ENCODE measurements at regions not wholly inside any gene's neighbourhood (a gene's known extent, or its start where the extent isn't known, plus 50 kb on each side); places are given as distances from the start of the nearest gene placed in this dataset.

DNA sequence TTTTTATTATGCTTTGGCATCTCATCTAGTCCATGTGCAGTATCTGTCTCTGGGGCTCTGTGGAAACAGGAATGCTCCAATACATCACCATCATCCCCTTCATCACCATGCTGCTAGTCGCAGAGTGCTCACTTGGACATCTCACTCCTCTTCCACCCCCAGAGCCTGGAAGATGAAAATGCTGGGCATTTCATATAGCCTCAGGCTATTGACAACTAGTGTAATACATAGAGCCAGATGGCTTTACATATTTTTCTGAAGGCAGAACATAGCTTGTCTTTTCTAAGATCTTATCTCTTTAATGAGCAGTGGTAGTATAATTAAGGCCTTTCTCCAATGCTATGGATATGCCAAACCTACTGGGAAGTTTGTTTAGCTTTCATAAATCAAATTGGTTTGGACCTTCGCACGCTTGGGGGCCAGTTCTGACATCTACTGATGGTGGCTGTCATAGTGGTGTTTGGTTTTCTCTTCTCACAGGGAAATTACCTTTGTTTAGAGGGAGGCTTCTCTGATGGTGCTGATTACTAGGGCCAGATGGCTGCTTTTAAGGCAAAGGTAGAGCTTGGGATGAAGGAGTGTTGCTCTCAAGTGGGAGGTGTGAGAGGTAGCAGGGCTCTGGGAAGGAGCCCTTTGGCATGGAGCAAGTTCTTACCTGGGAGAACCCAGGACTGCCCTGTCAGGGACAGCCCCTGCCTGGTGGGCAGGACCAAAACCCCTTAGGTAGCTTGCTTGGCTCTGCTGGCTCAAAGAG lies 63.1 kb upstream of the CXCL14 start:
- Mint-ChIP-seq H3K27ac (no peak overlapping the region), H3K36me3 (ENCODE audit: low read depth) (no peaks in the 10 kb centered on the region), H3K9me3 (no peaks in the 10 kb centered on the region), H3K4me1 (no peaks in the 10 kb centered on the region), H3K4me3 (no peak overlapping the region), H3K27me3 (peaks cover 17% of the 10 kb centered on the region)
- ChIA-PET POLR2A (no interaction called here), CTCF (no interaction called here)
- DNase-seq, result no peak

DNA sequence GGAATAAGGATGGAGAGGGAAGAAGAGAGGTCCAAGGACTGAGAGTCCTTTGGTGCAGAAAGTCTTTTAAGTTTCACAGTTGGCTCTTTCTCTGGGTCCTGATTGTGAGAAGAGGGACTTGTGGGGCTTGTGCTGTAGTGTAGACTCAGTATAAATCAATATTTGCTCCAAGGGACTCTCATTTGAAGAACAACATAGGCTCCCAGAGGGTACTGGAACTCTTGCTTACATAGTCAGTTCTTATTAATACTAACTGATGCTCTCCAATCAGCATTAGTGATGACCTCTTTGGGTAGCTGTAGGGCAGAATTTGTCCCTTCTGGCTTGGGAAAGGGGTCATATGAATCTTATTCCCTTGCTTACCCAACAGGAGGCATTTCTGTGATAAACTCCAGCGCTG lies 62.5 kb upstream of the CXCL14 start:
- H3K27ac Mint-ChIP-seq, result no peak overlapping the region
- no peak overlapping the region for H3K4me3 Mint-ChIP-seq
- no peaks in the 10 kb centered on the region for H3K4me1 Mint-ChIP-seq
- H3K9me3 Mint-ChIP-seq, result no peaks in the 10 kb centered on the region
- peaks cover 17% of the 10 kb centered on the region for H3K27me3 Mint-ChIP-seq
- H3K36me3 Mint-ChIP-seq (ENCODE audit: low read depth), result no peaks in the 10 kb centered on the region
- no peak for DNase-seq
- POLR2A ChIA-PET, result no interaction called here
- CTCF ChIA-PET, result no interaction called here

DNA sequence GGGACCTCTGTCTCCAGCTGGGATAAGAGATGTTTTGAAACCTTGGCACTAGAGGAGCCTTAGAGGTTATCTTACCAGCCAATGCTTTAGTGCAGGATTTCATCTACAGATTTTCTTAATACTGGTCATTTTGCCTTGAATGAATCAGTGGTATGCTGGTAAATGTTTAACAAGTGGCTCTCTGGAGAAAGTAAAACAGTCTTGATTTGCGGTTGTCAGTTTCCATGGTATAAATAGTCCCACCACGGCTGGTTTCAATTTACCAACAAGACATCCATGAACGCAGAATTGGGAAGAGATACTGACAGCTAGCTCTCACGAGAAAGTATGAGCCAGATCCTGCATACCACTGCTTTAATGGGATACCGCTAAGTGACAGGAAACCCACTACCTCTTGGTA lies 56.7 kb upstream of the CXCL14 start:
- Mint-ChIP-seq H3K36me3 (ENCODE audit: low read depth) (no peaks in the 10 kb centered on the region), H3K9me3 (no peaks in the 10 kb centered on the region), H3K27ac (no peak overlapping the region), H3K4me1 (no peaks in the 10 kb centered on the region), H3K4me3 (no peak overlapping the region), H3K27me3 (peaks cover 20% of the 10 kb centered on the region)
- no peak for DNase-seq
- POLR2A ChIA-PET, result no interaction called here
- CTCF ChIA-PET, result no interaction called here

DNA sequence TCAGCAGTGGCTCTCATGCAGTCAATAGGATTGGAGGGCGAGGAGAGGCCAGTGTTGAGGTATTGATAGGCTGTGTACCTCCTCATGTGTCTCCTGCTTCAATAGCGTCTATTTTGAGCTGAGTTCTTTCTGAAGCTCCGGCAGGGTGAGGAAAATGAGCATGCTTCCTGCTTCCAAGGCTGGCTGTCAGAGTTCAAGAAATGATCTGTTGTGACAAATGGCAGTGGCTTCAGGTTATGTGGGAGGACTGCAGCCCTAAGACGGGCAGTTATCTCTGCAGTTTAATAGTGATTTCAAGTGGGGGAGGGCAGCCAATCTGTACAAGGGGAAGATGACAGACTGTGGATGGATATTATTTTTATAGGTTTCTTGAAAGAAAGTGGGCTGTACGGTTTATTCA lies 54.0 kb upstream of the CXCL14 start:
- H3K36me3 Mint-ChIP-seq (ENCODE audit: low read depth), result no peaks in the 10 kb centered on the region
- no peak overlapping the region for H3K4me3 Mint-ChIP-seq
- no peak overlapping the region for H3K27ac Mint-ChIP-seq
- peaks cover 9% of the 10 kb centered on the region for H3K27me3 Mint-ChIP-seq
- ChIA-PET CTCF (no interaction called here), POLR2A (no interaction called here)
- H3K9me3 Mint-ChIP-seq, result no peaks in the 10 kb centered on the region
- no peak for DNase-seq
- no peaks in the 10 kb centered on the region for H3K4me1 Mint-ChIP-seq

DNA sequence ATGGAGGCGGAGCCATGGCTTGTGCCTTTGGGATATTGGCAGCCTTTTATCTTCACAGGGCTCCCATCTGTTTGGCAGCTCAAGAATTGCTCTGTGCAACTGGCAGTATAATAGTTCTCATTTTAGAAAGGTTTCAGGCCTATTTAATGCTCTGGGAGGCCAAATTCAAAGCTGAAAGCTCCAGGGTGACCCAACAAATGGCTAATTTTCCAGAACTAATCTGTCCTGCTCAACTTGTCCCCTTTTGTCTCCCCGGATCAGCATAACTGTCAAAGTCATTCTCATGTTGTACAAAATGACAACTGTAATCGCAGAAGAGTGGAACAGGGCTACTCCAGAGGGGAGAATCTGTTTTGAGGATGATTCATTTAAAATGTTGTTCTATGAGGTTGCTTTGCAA lies 52.6 kb upstream of the CXCL14 start:
- DNase-seq, result no peak
- no peak overlapping the region for H3K4me3 Mint-ChIP-seq

DNA sequence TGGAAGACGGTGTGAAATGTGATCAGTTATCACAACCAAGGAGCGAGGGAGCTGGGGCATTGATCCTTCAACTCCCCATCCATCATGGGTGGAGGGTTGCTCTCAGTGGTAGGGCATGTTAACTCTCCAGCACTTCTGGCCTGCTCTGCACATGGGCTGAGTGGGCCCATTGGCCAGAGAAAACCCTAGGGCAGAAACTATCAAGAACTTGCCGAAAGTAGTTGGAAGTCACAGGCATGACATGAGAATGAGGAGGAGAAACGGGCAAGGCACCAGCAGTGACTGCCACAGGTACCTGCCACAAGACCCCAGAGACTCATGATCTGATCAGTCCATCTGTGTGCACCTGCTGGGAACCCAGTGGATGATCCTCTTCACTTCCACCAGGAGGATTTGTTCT lies 50.9 kb upstream of the CXCL14 start:
- Mint-ChIP-seq H3K27ac (no peak overlapping the region), H3K9me3 (no peaks in the 10 kb centered on the region), H3K27me3 (peaks cover 7% of the 10 kb centered on the region), H3K4me3 (no peak overlapping the region), H3K4me1 (no peaks in the 10 kb centered on the region), H3K36me3 (ENCODE audit: low read depth) (no peaks in the 10 kb centered on the region)
- ChIA-PET POLR2A (no interaction called here), CTCF (no interaction called here)
- no peak for DNase-seq

More for the DNA sequence above, 52.6 kb upstream of the CXCL14 start:
- no peaks in the 10 kb centered on the region for H3K4me1 Mint-ChIP-seq
- no peak overlapping the region for H3K27ac Mint-ChIP-seq
- ChIA-PET POLR2A (no interaction called here), CTCF (no interaction called here)
- peaks cover 9% of the 10 kb centered on the region for H3K27me3 Mint-ChIP-seq
- H3K36me3 Mint-ChIP-seq (ENCODE audit: low read depth), result no peaks in the 10 kb centered on the region
- H3K9me3 Mint-ChIP-seq, result no peaks in the 10 kb centered on the region

DNA sequence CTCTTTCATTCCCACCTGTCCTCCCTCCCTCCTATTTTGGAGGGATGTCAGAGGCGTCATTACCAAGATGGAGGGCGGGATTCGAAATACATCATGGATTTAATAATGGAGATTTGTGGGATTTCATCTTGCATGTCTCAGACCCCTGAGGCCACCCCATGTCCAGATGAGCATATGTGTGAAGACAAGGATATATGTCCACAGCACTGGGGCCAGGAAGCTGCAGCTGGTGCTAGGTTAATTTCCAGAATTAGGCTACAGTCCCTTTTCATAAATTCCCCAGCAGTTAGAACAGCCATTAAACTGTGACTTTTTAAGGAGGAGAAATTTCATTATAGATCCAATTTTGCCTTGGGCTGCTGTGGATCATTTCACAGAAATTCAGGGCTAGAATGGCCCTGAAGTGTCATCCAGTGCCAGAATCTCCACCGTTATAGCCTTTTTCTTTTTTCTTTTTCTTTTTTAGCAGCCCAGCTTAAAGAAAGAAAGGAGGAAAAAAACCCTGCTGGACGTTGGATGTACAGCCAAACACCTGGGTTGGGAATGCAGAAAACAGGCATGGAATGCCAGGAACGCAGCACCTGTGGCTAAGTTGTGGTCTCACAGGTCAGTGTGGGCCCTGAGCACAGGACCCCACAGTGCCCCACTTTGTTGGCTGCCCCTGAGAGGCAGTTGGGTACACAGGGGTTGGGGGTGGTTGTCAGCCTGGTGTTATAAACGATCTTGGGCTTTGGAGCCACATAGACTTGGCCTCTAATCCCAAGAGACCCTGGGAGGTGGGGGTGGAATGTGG lies 50.2 kb upstream of the CXCL14 start:
- Mint-ChIP-seq H3K9me3 (no peaks in the 10 kb centered on the region), H3K27me3 (peaks cover 4% of the 10 kb centered on the region), H3K36me3 (ENCODE audit: low read depth) (no peaks in the 10 kb centered on the region), H3K4me1 (no peaks in the 10 kb centered on the region), H3K27ac (no peak overlapping the region), H3K4me3 (no peak overlapping the region)
- CTCF ChIA-PET, result no interaction called here
- no peak for DNase-seq
- POLR2A ChIA-PET, result no interaction called here
